Suppressor macrophage treated with lipopolysaccharide for 4 hours (primary cell): ENCODE measurements at regions not wholly inside any gene's neighbourhood (a gene's known extent, or its start where the extent isn't known, plus 50 kb on each side); places are given as distances from the start of the nearest gene placed in this dataset.
"Not testable (repeated sequence)": the region's sequence is repeated elsewhere in the genome, so short reads cannot be mapped to it uniquely, and the experiment has no call there.

Experiments
- DNase-seq: peaks from one replicate; pipeline ENCODE4 v3.0.0-alpha.2; 2020

DNA sequence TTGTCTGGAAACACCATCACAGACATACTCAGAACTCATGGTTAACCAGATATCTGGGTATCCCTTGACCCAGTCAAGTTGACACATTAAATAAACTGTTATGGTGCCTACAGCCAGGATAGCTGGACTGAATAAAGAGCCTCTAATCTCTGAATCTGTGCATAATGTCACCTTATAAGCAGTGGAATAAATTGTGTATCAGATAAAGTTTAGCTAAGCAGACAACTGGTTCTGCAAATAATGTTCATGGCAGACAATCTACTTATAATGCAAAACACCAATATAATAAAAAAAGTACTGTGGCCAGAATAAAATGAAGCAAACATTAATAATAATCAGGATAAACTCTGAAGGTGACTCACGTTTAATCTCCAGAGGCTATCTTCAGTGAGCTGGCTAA, 628.5 kb upstream of the FAT3 start:
- no peak for DNase-seq

DNA sequence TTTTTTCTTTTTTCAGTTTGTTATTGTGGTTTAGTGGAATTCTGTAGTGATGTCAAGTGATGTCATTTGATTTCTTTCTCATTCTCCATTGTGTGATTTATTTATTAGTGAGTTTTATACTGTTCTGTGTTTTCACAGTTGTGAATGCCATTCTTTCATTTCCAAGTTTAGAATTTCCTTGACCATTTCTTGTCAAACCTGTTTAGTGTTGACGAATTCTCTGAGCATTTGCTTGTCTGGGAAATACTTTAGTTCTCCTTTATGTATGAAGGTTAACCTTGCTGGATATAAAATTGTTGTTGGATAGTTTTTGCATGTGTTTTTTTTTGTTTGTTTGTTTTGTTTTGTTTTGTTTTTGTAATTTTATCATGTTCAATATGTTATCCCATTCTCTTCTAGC, 633.6 kb upstream of the FAT3 start:
- no peak for DNase-seq

DNA sequence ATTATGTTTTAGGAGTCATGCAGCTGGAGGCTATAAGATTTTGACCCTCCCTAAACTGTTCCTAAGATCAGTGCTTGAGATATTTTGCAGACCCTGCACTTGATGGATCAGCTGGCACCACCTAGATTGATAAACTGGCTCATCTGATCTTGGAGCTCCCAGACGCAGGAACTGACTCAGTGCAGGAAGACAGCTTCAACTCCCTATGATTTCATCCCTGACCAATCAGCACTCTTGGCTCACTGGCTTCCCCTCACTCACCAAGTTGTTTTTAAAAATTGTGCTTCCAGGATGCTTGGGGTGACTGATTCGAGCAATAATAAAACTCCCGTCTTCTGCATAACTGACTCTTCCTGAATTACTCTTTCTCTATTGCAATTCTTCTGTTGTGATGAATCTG, 637.5 kb upstream of the FAT3 start:
- no peak for DNase-seq

DNA sequence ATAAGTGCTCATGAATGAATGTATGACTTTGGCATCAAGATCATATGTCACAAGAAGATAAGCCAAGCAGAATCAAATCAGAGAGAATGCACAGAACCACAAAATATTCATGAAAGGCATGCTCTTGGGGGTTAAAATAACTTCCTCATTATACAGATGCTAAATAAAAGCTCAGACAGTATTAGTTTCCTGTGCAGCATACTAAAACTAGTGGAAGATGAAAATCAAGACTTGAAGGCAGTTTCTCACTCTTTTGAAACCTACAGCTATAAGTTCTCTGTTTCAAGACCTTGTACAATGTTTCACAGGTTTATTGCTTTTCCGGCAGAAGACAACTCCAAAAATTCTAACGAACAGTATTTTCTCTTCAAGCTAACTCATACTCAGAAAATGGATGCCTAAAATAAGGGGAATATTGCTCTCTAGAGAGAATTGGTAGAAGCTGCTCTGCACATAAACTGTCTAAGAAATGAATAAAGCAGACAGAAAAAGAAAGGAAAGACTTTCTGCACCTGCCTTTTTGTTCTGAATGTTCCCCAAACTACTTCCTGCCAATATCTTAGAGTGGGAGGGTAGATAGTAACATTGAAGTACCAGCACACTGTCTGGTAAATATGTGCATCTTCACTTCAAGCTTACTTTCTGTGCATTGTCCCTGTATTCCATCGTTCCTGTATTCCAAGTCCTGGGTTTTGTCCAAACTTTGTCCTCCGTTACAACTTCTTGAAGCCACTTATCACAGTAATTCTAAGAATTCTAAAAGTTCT, 639.4 kb upstream of the FAT3 start:
- DNase-seq, result no peak

DNA sequence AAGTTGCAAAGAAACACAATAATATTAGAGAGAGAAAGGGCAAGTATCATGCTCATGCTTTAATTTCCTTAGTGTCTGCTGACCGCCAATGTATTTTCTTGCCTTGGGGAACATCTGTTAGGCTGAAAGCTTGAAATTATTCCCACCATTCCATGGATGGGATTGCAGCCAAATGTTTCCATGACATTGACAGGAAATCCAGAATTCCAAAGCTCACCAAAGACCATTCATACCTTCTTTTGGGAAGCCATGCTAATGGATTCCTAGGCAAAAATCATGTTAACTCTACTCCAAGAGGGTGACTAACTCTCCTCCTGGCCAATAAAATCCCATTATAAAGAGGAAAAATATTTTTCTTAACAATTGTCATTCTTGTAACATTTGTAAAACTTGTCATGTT, 661.4 kb upstream of the FAT3 start:
- no peak for DNase-seq

DNA sequence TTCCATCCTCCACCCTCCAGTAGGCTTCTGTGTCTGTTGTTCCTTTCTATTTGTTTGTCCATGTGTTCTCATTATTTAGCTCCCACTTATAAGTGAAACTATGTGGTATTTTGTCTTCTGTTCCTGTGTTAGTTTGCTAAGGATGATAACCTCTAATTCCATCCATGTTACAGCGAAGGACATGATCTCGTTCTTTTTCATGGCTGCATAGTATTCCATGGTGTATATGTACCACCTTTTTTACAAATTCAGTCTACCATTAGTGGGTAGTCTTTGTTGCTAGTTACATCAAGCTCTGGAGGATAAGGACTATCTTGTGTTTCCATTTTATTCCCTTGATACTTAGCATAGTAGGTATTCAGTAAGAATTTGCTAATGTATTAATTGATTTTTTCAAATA, 664.2 kb upstream of the FAT3 start:
- DNase-seq, result no peak

DNA sequence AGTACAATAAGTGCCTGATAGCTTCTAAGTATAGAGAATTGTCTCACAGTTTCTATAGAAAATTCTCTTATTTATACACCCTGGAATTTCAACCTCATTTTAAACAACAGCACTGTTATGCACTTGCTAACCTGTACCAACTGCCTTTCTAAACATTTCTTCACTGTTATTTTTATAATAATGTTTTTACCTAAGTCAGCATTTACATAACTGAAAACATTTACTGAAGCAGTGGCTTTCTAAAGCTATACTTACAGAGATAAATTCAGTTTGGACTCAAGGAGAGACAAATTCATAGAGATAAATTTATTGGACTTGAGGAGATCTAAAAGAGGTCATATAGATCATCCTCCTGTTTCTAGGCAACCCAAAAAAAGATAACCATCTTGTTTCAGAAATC, 686.6 kb upstream of the FAT3 start:
- no peak for DNase-seq

GRCh38 chr11:91536366-91536765, 688.3 kb upstream of the FAT3 start:
- DNase-seq, result no peak

DNA sequence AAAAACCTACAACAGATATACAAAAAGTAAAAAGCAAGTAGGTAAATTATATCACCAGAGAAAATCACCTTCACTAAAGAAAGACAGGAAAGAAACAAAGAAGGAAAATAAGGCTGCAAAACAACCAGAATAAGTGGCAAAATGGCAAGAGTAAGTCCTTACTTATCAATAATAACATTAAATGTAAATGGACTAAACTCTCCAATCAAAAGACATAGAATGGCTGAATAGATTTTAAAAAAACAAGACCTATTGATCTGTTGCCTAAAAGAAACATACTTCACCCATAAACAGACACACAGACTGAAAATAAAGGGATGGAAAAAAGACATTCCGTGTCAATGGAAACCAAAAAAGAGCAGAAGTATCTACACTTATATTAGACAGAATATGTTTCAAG, 695.7 kb upstream of the FAT3 start:
- DNase-seq, result no peak

DNA sequence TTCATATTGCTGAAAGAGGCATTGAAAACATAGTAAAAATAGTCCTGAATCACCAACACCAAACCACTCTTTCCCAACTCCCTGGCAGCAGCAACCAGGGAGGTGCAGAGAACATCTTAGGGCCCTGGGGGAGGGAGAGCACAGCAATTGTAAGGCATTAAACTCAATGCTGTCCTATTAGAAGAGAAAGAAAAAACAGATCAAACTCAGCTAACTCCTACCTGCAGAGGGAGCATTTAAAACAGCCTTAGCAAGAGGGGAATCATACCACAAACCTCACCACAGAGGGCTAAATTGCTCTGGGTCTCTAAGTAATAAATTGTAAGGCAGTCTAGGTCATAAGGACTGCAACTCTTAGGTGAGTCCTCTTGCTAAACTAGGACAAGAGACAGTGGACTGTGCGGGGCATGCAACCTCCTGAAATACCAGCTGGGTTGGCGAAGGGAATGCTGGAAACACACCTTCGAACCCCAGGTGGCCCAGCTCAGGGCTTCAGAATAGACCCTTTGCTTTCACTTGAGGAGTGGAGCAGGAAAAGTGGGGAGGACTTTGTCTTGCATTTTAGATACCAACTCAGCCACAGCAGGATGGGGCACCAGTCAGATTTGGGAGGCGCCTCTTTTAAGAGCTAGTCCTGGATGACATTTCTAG, 697.1 kb upstream of the FAT3 start:
- no peak for DNase-seq

DNA sequence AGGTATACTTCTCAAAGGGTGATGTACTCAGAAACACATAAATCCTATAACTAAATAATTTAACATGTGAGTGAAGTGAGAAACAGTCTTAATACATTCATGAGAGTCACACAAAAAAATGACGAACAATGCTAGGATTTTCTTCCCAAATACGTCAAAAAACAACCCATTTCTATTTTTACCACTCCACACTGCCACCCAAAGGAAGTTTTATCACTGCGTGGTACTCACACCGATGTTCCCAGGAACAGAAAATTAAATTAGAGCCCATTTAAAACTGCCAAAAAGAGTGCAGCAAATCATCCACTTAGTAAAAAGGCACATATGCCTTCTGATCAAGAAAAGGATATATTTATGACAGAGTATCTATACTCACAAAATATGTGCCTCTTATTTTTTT, 710.9 kb upstream of the FAT3 start:
- DNase-seq, result no peak

DNA sequence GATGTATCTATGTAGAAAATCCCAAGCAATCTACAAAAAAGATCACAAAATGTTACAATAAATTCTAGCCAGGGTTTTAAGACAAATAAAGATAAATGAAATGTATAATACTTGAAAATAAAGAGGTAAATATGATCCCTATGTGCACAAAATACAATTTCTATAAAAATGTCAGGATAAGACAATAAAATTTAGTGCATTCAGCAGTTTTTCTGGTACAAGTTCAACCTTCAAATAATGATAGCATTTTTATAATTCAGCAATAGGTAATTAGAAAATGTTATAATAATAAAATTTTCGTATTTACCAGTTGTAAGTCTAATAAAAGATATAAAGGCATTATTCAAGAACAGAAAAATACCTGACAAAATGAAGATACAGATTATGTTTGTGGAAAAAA, 726.8 kb upstream of the FAT3 start:
- DNase-seq, result no peak

DNA sequence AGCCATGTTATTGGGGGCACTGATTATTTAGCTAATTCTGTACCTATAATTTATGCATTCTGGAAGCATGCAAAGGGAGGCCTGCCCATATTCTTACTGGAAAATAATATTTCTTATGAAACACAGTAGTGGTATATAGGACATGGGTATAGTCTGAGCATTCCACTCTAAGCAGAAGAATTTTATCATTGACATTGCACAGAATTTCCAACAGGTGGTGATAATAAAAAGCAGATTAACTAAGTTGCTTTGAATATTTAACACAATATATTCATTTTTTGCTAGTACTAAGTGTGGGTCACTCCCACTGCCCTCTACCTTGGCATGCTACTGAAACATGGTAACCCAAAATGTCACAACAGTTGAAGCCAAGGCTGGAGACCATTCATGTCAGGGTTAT, 728.8 kb upstream of the FAT3 start:
- no peak for DNase-seq

DNA sequence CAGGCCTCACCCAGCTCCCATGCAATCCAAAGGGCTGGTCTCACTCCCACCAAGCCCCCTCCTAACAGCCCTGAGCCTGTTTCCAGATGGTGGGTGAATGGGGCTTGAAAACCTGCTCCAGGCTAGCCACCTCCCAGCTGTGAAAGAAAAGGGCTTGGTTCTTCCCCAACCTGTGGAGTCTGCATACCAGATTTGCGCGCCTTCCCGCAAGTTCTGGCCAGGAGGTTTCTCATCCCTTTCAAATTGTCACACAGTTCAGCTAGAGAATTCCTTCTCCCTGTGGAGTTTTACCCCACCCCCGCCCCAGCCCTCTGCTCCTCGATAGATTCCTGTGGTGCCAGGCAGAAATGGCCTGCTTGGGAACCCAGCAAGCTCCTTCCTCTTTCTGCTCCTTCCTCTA, 734.6 kb upstream of the FAT3 start:
- no peak for DNase-seq

GRCh38 chr11:91483956-91484355, 740.7 kb upstream of the FAT3 start:
- not testable (repeated sequence) for DNase-seq

DNA sequence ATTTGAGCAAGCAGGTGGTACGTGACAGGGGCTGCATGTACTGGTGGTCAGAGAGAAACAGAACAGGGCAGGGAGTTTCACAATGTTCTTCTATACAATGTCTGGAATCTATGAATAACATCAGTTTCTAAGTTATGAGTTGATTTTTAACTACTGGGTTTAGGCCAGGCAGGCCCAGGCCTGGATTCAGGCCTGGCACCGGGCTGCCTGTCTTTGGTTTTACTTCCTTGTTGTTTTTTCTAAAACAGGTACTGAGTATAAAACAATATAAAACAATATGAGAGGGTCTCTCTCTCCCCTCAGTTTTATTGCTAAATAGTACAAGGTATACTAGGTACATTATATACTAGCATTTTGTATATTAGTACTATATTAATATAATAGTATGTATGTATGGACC, 742.7 kb upstream of the FAT3 start:
- DNase-seq, result not testable (repeated sequence)

GRCh38 chr11:91470656-91471055, 754.0 kb upstream of the FAT3 start:
- no peak for DNase-seq

GRCh38 chr11:91459840-91460239, 764.8 kb upstream of the FAT3 start:
- no peak for DNase-seq

- DNase-seq, result no peak
Measured at GRCh38 chr11:91446267-91446666, 778.4 kb upstream of the FAT3 start.

GRCh38 chr11:91435694-91436395, 788.8 kb upstream of the FAT3 start:
- DNase-seq, result no peak

GRCh38 chr11:91433284-91434010, 791.2 kb upstream of the FAT3 start:
- DNase-seq, result no peak

GRCh38 chr11:91421641-91422040, 803.0 kb upstream of the FAT3 start:
- DNase-seq, result no peak

GRCh38 chr11:91407842-91408241, 816.8 kb upstream of the FAT3 start:
- no peak for DNase-seq

DNA sequence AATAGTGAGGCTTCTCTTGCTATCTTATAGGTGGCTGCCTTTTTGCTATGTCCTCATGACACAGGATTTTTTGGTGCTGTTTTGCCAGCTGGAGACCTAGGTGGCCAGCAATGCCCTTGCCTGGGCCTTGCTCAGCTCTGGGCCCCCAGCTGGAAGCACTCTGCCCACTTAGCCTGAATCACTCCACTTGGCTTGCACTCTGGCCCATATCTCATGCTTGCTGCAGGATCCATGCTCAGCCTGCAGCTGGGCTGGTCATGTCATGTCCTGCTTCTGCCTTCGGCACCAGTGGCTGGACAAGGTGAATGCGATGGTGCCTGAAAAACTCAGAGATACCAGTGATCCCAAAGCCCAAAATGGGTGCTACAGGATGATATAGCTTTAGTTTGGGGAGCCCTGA, 818.6 kb upstream of the FAT3 start:
- no peak for DNase-seq
